Mesendoderm (in vitro differentiated cells): ENCODE measurements at regions not wholly inside any gene's neighbourhood (a gene's known extent, or its start where the extent isn't known, plus 50 kb on each side); places are given as distances from the start of the nearest gene placed in this dataset.

Experiments
- DNase-seq: peaks from one replicate; pipeline ENCODE4 v3.0.0; 2013
- H2AK5ac ChIP-seq: 2 replicates; pipeline ENCODE4 v1.6.1; 2013; ENCODE audit warnings: low read length, inconsistent platforms
- H2BK120ac ChIP-seq: 2 replicates; pipeline ENCODE4 v1.6.1; 2013; ENCODE audit warnings: low read depth, mild to moderate bottlenecking, low read length, moderate library complexity, mixed read lengths
- H2BK15ac ChIP-seq: replicated peaks from 2 replicates; pipeline ENCODE4 v1.6.1; 2013; ENCODE audit warnings: low read depth, mild to moderate bottlenecking, moderate library complexity
- H2BK5ac ChIP-seq: 2 replicates; pipeline ENCODE4 v1.6.1; 2013; ENCODE audit warnings: low read length, inconsistent platforms
- H3K18ac ChIP-seq: 2 replicates; pipeline ENCODE4 v1.6.1; 2013; ENCODE audit warnings: mild to moderate bottlenecking, low read length, mixed read lengths
- H3K23ac ChIP-seq: one replicate; pipeline ENCODE4 v1.6.1; 2013; ENCODE audit warnings: low read length
- H3K27ac ChIP-seq: 2 replicates; pipeline ENCODE4 v1.5.1; 2013; ENCODE audit warnings: low read depth, mild to moderate bottlenecking, inconsistent platforms, low read length, moderate library complexity
- H3K27me3 ChIP-seq: 2 replicates; pipeline ENCODE4 v1.6.1; 2013; ENCODE audit warnings: low read length, control low read depth, mild to moderate bottlenecking, inconsistent platforms; ENCODE audit not compliant: insufficient read depth, poor library complexity
- H3K36me3 ChIP-seq: 2 replicates; pipeline ENCODE4 v1.6.1; 2013; ENCODE audit warnings: low read length, inconsistent platforms; ENCODE audit not compliant: control insufficient read depth, insufficient read depth
- H3K4ac ChIP-seq: one replicate; pipeline ENCODE4 v1.6.1; 2013; ENCODE audit warnings: low read depth, mild to moderate bottlenecking, low read length, moderate library complexity
- H3K4me1 ChIP-seq: 2 replicates; pipeline ENCODE4 v1.6.1; 2013; ENCODE audit warnings: low read depth, low read length, inconsistent platforms; ENCODE audit not compliant: control insufficient read depth
- H3K4me2 ChIP-seq: 2 replicates; pipeline ENCODE4 v1.6.1; 2013; ENCODE audit warnings: low read length
- H3K4me3 ChIP-seq: 2 replicates; pipeline ENCODE4 v1.5.1; 2013; ENCODE audit warnings: mild to moderate bottlenecking, low read length
- H3K56ac ChIP-seq: one replicate; pipeline ENCODE4 v1.6.1; 2013; ENCODE audit warnings: low read length
- H3K79me1 ChIP-seq: 2 replicates; pipeline ENCODE4 v1.6.1; 2013; ENCODE audit warnings: low read length, inconsistent platforms
- H3K79me2 ChIP-seq: 2 replicates; pipeline ENCODE4 v1.6.1; 2013; ENCODE audit warnings: mild to moderate bottlenecking, low read length; ENCODE audit not compliant: control insufficient read depth, insufficient read depth
- H3K9ac ChIP-seq: 2 replicates; pipeline ENCODE4 v1.6.1; 2013; ENCODE audit warnings: low read length, inconsistent platforms
- H4K5ac ChIP-seq: one replicate; pipeline ENCODE4 v1.6.1; 2013; ENCODE audit warnings: low read length
- H4K8ac ChIP-seq: one replicate; pipeline ENCODE4 v1.6.1; 2013; ENCODE audit warnings: low read depth, mild to moderate bottlenecking, control low read depth, low read length, moderate library complexity
- whole genome bisulfite sequencing: extraction: QIAGEN DNeasy Blood & Tissue Kit; methylation state at CpG from one replicate; pipeline ENCODE4 v1.1.7; 2013; ENCODE audit warnings: low lambda C conversion rate, missing lambda C conversion rate; ENCODE audit not compliant: insufficient coverage; ENCODE audit errors: extremely low coverage; 5-methylcytosine and 5-hydroxymethylcytosine counted together

- H3K79me1 ChIP-seq: no peaks in the 10 kb centered on the region
- H3K4ac ChIP-seq: no peak overlapping the region
- no peaks in the 10 kb centered on the region for H3K36me3 ChIP-seq
- no peak overlapping the region for H3K56ac ChIP-seq
- H2BK15ac ChIP-seq: no peak overlapping the region
- H2BK5ac ChIP-seq: no peak overlapping the region
- H4K5ac ChIP-seq: no peak overlapping the region
- H3K23ac ChIP-seq: no peak overlapping the region
- H2BK120ac ChIP-seq: no peak overlapping the region
- no peak overlapping the region for H4K8ac ChIP-seq
- H3K79me2 ChIP-seq: no peaks in the 10 kb centered on the region
- WGBS: no CpG with 5 or more reads among the region's 1 CpG
- H3K4me1 ChIP-seq: no peaks in the 10 kb centered on the region
- H3K27ac ChIP-seq: no peak overlapping the region
- H3K4me3 ChIP-seq: no peak overlapping the region
- no peak overlapping the region for H3K4me2 ChIP-seq
- no peaks in the 10 kb centered on the region for H3K27me3 ChIP-seq
- DNase-seq: no peak
- H3K9ac ChIP-seq: no peak overlapping the region
- no peak overlapping the region for H3K18ac ChIP-seq
- H2AK5ac ChIP-seq: no peak overlapping the region
These were observed 620.5 kb downstream of the METTL15 start for GRCh38 chr11:28728666-28729065.

- Histone ChIP-seq H3K36me3 (no peaks in the 10 kb centered on the region), H3K4me1 (no peaks in the 10 kb centered on the region), H3K79me1 (no peaks in the 10 kb centered on the region), H3K27ac (no peak overlapping the region), H3K56ac (no peak overlapping the region), H3K4me3 (no peak overlapping the region), H4K5ac (no peak overlapping the region), H2AK5ac (no peak overlapping the region), H3K9ac (no peak overlapping the region), H3K4ac (no peak overlapping the region), H3K18ac (no peak overlapping the region), H3K4me2 (no peak overlapping the region), H3K27me3 (no peaks in the 10 kb centered on the region), H2BK120ac (no peak overlapping the region), H4K8ac (no peak overlapping the region), H3K79me2 (no peaks in the 10 kb centered on the region), H2BK5ac (no peak overlapping the region), H2BK15ac (no peak overlapping the region), H3K23ac (no peak overlapping the region)
- DNase-seq: no peak
- WGBS: no CpG with 5 or more reads among the region's 3 CpGs
These were observed 619.1 kb downstream of the METTL15 start for GRCh38 chr11:28727254-28727653.

GRCh38 chr11:28726432-28726831 lies 618.2 kb downstream of the METTL15 start:
- H3K56ac ChIP-seq: no peak overlapping the region
- no peak overlapping the region for H2BK5ac ChIP-seq
- H3K79me2 ChIP-seq: no peaks in the 10 kb centered on the region
- no peak overlapping the region for H2AK5ac ChIP-seq
- no peak overlapping the region for H2BK120ac ChIP-seq
- H3K4ac ChIP-seq: no peak overlapping the region
- H3K4me2 ChIP-seq: no peak overlapping the region
- H3K27ac ChIP-seq: no peak overlapping the region
- H3K4me3 ChIP-seq: no peak overlapping the region
- no peaks in the 10 kb centered on the region for H3K4me1 ChIP-seq
- H4K5ac ChIP-seq: no peak overlapping the region
- no peaks in the 10 kb centered on the region for H3K27me3 ChIP-seq
- no peaks in the 10 kb centered on the region for H3K79me1 ChIP-seq
- no peak for DNase-seq
- no peak overlapping the region for H4K8ac ChIP-seq
- no peaks in the 10 kb centered on the region for H3K36me3 ChIP-seq
- no peak overlapping the region for H3K9ac ChIP-seq
- WGBS: no CpG with 5 or more reads among the region's 1 CpG
- no peak overlapping the region for H2BK15ac ChIP-seq
- H3K18ac ChIP-seq: no peak overlapping the region
- H3K23ac ChIP-seq: no peak overlapping the region

- Histone ChIP-seq H3K23ac (no peak overlapping the region), H3K4me2 (no peak overlapping the region), H3K18ac (no peak overlapping the region), H3K79me2 (no peaks in the 10 kb centered on the region), H4K8ac (no peak overlapping the region), H3K4me3 (no peak overlapping the region), H3K9ac (no peak overlapping the region), H3K27me3 (no peaks in the 10 kb centered on the region), H2AK5ac (no peak overlapping the region), H4K5ac (no peak overlapping the region), H3K56ac (no peak overlapping the region), H2BK120ac (no peak overlapping the region), H3K36me3 (no peaks in the 10 kb centered on the region), H2BK15ac (no peak overlapping the region), H3K27ac (no peak overlapping the region), H2BK5ac (no peak overlapping the region), H3K4ac (no peak overlapping the region), H3K4me1 (no peaks in the 10 kb centered on the region), H3K79me1 (no peaks in the 10 kb centered on the region)
- DNase-seq: no peak
- no CpG with 5 or more reads among the region's 4 CpGs for WGBS
These were observed 607.5 kb downstream of the METTL15 start for GRCh38 chr11:28715726-28716125.

- H3K36me3 ChIP-seq: no peaks in the 10 kb centered on the region
- H3K4me2 ChIP-seq: no peak overlapping the region
- H3K9ac ChIP-seq: no peak overlapping the region
- H3K18ac ChIP-seq: no peak overlapping the region
- H2BK15ac ChIP-seq: no peak overlapping the region
- WGBS: no CpG with 5 or more reads among the region's 2 CpGs
- no peak overlapping the region for H2AK5ac ChIP-seq
- H3K27ac ChIP-seq: no peak overlapping the region
- H3K4ac ChIP-seq: no peak overlapping the region
- H3K4me3 ChIP-seq: no peak overlapping the region
- H3K23ac ChIP-seq: no peak overlapping the region
- H3K79me2 ChIP-seq: no peaks in the 10 kb centered on the region
- H2BK5ac ChIP-seq: no peak overlapping the region
- no peaks in the 10 kb centered on the region for H3K27me3 ChIP-seq
- H2BK120ac ChIP-seq: no peak overlapping the region
- no peak overlapping the region for H3K56ac ChIP-seq
- H3K4me1 ChIP-seq: no peaks in the 10 kb centered on the region
- DNase-seq: no peak
- no peak overlapping the region for H4K8ac ChIP-seq
- H3K79me1 ChIP-seq: no peaks in the 10 kb centered on the region
- H4K5ac ChIP-seq: no peak overlapping the region
These were observed 605.7 kb downstream of the METTL15 start for GRCh38 chr11:28713850-28714249.

- no peak overlapping the region for H3K27ac ChIP-seq
- H3K4me2 ChIP-seq: no peak overlapping the region
- no peak overlapping the region for H4K8ac ChIP-seq
- no peaks in the 10 kb centered on the region for H3K79me2 ChIP-seq
- H3K23ac ChIP-seq: no peak overlapping the region
- no CpG with 5 or more reads among the region's 2 CpGs for WGBS
- H3K36me3 ChIP-seq: no peaks in the 10 kb centered on the region
- H2BK120ac ChIP-seq: no peak overlapping the region
- H3K56ac ChIP-seq: no peak overlapping the region
- H2BK15ac ChIP-seq: no peak overlapping the region
- H3K4me1 ChIP-seq: no peaks in the 10 kb centered on the region
- no peak for DNase-seq
- no peaks in the 10 kb centered on the region for H3K27me3 ChIP-seq
- H3K9ac ChIP-seq: no peak overlapping the region
- no peak overlapping the region for H3K4ac ChIP-seq
- H3K18ac ChIP-seq: no peak overlapping the region
- H4K5ac ChIP-seq: no peak overlapping the region
- no peak overlapping the region for H2AK5ac ChIP-seq
- H3K4me3 ChIP-seq: no peak overlapping the region
- H2BK5ac ChIP-seq: no peak overlapping the region
- H3K79me1 ChIP-seq: no peaks in the 10 kb centered on the region
These were observed 599.9 kb downstream of the METTL15 start for GRCh38 chr11:28708075-28708474.
